Keratinocyte (primary cell): ENCODE measurements at regions not wholly inside any gene's neighbourhood (a gene's known extent, or its start where the extent isn't known, plus 50 kb on each side); places are given as distances from the start of the nearest gene placed in this dataset.
"Not testable (repeated sequence)": the region's sequence is repeated elsewhere in the genome, so short reads cannot be mapped to it uniquely, and the experiment has no call there.

Source experiments
- DNase-seq: peaks from one replicate; pipeline ENCODE4 v3.0.0-alpha.2; 2011; ENCODE audit warnings: low read depth, missing footprints, low spot score
- FAIRE-seq: peaks from 2 replicates; lab custom pipeline; 2011; peaks lifted over from hg19 to GRCh38; lab: Jason Lieb, UNC
- H2AFZ ChIP-seq: 2 replicates; pipeline ENCODE4 v1.6.0; 2012; ENCODE audit warnings: low read length, control low read depth, inconsistent platforms; ENCODE audit not compliant: control insufficient read depth
- H3K27ac ChIP-seq: 2 replicates; pipeline ENCODE4 v1.5.1; 2011; ENCODE audit warnings: low read length; ENCODE audit not compliant: control insufficient read depth, insufficient read depth
- H3K27me3 ChIP-seq: 3 replicates; pipeline ENCODE4 v1.6.0; 2011; ENCODE audit warnings: low read length; ENCODE audit not compliant: control insufficient read depth, insufficient read depth; ENCODE audit errors: extremely low read depth
- H3K36me3 ChIP-seq, 2 experiments: 2 replicates in 1 of 2; 3 replicates in 1 of 2; pipeline ENCODE4 v1.5.1; 2011; ENCODE audit warnings: low read length in 2 of 2, mild to moderate bottlenecking in 1 of 2; ENCODE audit not compliant: control insufficient read depth in 2 of 2, insufficient read depth in 2 of 2; ENCODE audit errors: extremely low read depth in 1 of 2
- H3K4me1 ChIP-seq: 3 replicates; pipeline ENCODE4 v1.5.1; 2011; ENCODE audit warnings: low read length; ENCODE audit not compliant: control insufficient read depth, insufficient read depth; ENCODE audit errors: extremely low read depth
- H3K4me2 ChIP-seq: 3 replicates; pipeline ENCODE4 v1.6.0; 2011; ENCODE audit warnings: low read depth, low read length; ENCODE audit not compliant: control insufficient read depth, insufficient read depth; ENCODE audit errors: extremely low read depth
- H3K4me3 ChIP-seq, 3 experiments: fragments of 200-600 bp in 1 of 3; sonication (generic) in 1 of 3; 2 replicates in 2 of 3; 3 replicates in 1 of 3; pipeline ENCODE4 v1.5.1; 2011 to 2016; ENCODE audit warnings: low read length in 3 of 3, mild to moderate bottlenecking in 3 of 3, control low read depth in 2 of 3, inconsistent platforms in 1 of 3, low read depth in 1 of 3, mixed read lengths in 1 of 3, mixed run types in 1 of 3, moderate library complexity in 1 of 3; ENCODE audit not compliant: control insufficient read depth in 2 of 3, insufficient read depth in 2 of 3; ENCODE audit errors: extremely low read depth in 1 of 3
- H3K79me2 ChIP-seq: 2 replicates; pipeline ENCODE4 v1.6.0; 2012; ENCODE audit warnings: low read length; ENCODE audit not compliant: control insufficient read depth, insufficient read depth
- H3K9ac ChIP-seq: 3 replicates; pipeline ENCODE4 v1.6.0; 2011; ENCODE audit warnings: low read length; ENCODE audit not compliant: control insufficient read depth, insufficient read depth; ENCODE audit errors: extremely low read depth
- H3K9me1 ChIP-seq: 3 replicates; pipeline ENCODE4 v1.6.0; 2011; ENCODE audit warnings: low read length; ENCODE audit not compliant: control insufficient read depth, insufficient read depth; ENCODE audit errors: extremely low read depth
- H3K9me3 ChIP-seq: 2 replicates; pipeline ENCODE4 v1.5.1; 2012; ENCODE audit warnings: low read depth, low read length; ENCODE audit not compliant: control insufficient read depth
- H4K20me1 ChIP-seq: 3 replicates; pipeline ENCODE4 v1.6.0; 2011; ENCODE audit warnings: low read length; ENCODE audit not compliant: control insufficient read depth, insufficient read depth; ENCODE audit errors: extremely low read depth
- EZH2 ChIP-seq: IDR thresholded peaks from one replicate; pipeline ENCODE4 v1.6.1; 2012; ENCODE audit warnings: inconsistent platforms, mild to moderate bottlenecking, low read length, moderate library complexity
- dilution Hi-C: fragments of 300-500 bp; cut with MboI; formaldehyde crosslinking; loops from one replicate; pipeline ENCODE4 v1.7.0; 2020; ENCODE audit warnings: low sequenced_read_pairs; ENCODE audit not compliant: extremely low pct_ligation_motif_present
- TF ChIP-seq, protein P1 (sequence below), 3 experiments: IDR thresholded peaks in 1 of 3; conservative IDR thresholded peaks in 1 of 3; optimal IDR thresholded peaks in 1 of 3; 2 replicates in 2 of 3; 3 replicates in 1 of 3; pipeline versions ENCODE3 to v1.5.1; 2011; ENCODE audit warnings: low read length in 3 of 3, mild to moderate bottlenecking in 3 of 3, moderate library complexity in 2 of 3, control low read depth in 1 of 3, inconsistent platforms in 1 of 3; ENCODE audit not compliant: insufficient read depth in 2 of 3; ENCODE audit errors: extremely low read depth in 1 of 3

DNA sequence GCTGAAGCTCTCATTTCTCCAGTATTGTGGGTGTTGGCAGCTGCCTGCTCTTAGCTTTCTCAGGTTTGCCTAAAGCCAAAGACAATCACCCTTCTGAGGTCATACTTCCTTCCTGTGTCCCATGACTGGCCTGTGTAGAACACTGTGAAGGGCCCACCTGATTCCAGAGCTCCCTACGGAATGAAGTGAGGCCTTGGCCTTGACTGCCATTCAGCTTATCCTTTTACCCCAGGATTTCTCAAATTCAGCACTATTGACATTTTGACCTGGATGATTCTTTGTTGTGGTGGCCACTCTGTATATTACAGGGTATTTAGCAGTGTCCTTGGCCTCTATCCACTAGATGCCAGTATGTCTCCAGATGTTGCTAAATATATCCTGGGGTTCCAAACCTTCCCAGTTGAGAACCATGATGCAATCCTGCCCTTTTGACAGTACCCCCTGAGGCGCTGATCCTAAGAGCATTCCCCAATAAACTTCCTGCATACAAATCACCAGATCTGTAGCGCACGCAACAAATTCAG lies 112.3 kb upstream of the KRR1 start:
- H3K27ac ChIP-seq, result peak overlapping the region; percentile 54
- no peaks in the 10 kb centered on the region for H3K36me3 ChIP-seq
- DNase-seq (peak; percentile 59), FAIRE-seq (peak; percentile 79)
- no peak overlapping the region for H3K9ac ChIP-seq
- no peaks in the 10 kb centered on the region for H3K9me3 ChIP-seq
- no peak overlapping the region for H3K4me2 ChIP-seq
- H3K9me1 ChIP-seq, result no peaks in the 10 kb centered on the region
- H3K79me2 ChIP-seq, result no peaks in the 10 kb centered on the region
- dilution Hi-C loops, result no loop called here
- H3K4me3 ChIP-seq, result no peak overlapping the region
- TF ChIP-seq, protein P1, sequence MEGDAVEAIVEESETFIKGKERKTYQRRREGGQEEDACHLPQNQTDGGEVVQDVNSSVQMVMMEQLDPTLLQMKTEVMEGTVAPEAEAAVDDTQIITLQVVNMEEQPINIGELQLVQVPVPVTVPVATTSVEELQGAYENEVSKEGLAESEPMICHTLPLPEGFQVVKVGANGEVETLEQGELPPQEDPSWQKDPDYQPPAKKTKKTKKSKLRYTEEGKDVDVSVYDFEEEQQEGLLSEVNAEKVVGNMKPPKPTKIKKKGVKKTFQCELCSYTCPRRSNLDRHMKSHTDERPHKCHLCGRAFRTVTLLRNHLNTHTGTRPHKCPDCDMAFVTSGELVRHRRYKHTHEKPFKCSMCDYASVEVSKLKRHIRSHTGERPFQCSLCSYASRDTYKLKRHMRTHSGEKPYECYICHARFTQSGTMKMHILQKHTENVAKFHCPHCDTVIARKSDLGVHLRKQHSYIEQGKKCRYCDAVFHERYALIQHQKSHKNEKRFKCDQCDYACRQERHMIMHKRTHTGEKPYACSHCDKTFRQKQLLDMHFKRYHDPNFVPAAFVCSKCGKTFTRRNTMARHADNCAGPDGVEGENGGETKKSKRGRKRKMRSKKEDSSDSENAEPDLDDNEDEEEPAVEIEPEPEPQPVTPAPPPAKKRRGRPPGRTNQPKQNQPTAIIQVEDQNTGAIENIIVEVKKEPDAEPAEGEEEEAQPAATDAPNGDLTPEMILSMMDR (optimal IDR thresholded peaks at IDR 0.05 in 1 of 3, IDR thresholded peaks at IDR 0.05 in 1 of 3, conservative IDR thresholded peaks at IDR 0.05 in 1 of 3; ENCODE audit: extremely low read depth in 1 of 3, insufficient read depth in 2 of 3, low read length in 3 of 3), result peak; percentile 51 to 62 (median 54)
- TF ChIP-seq EZH2, result no peak
- peak overlapping the region; percentile 2 for H2AFZ ChIP-seq
- H4K20me1 ChIP-seq, result no peaks in the 10 kb centered on the region
- peaks cover 10% of the 10 kb centered on the region for H3K4me1 ChIP-seq
- no peaks in the 10 kb centered on the region for H3K27me3 ChIP-seq

DNA sequence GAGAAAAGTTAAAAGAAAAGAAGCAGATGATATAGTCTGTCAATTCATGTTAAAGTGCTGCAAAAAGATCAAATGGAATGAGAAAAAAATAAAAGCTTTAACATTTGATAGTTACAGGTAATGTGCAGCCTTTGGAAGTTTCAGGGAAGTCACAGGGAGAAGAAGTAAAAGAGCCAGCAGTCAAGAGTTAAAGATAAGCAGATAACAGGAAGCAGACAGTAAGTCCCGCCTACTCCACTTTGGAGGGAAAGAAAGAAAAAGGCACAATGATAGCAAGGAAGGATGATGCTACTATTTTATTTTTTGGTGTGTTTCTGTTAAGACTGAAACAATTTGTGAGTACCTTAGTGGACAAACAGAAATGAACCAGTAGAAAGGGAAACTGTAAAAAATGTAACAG lies 111.1 kb upstream of the KRR1 start:
- DNase-seq (no peak), FAIRE-seq (peak; percentile 9)
- Histone ChIP-seq H3K27me3 (no peaks in the 10 kb centered on the region), H3K4me2 (no peak overlapping the region), H3K9ac (no peak overlapping the region), H2AFZ (peak overlapping the region; percentile 19), H4K20me1 (no peaks in the 10 kb centered on the region), H3K79me2 (no peaks in the 10 kb centered on the region), H3K9me3 (no peaks in the 10 kb centered on the region), H3K9me1 (no peaks in the 10 kb centered on the region), H3K27ac (no peak overlapping the region), H3K4me1 (peaks cover 10% of the 10 kb centered on the region), H3K36me3 (no peaks in the 10 kb centered on the region), H3K4me3 (no peak overlapping the region)
- TF ChIP-seq, protein P1 (optimal IDR thresholded peaks at IDR 0.05 in 1 of 3, IDR thresholded peaks at IDR 0.05 in 1 of 3, conservative IDR thresholded peaks at IDR 0.05 in 1 of 3; ENCODE audit: extremely low read depth in 1 of 3, insufficient read depth in 2 of 3, low read length in 3 of 3), result no peak
- no peak for TF ChIP-seq EZH2
- dilution Hi-C loops, result no loop called here

DNA sequence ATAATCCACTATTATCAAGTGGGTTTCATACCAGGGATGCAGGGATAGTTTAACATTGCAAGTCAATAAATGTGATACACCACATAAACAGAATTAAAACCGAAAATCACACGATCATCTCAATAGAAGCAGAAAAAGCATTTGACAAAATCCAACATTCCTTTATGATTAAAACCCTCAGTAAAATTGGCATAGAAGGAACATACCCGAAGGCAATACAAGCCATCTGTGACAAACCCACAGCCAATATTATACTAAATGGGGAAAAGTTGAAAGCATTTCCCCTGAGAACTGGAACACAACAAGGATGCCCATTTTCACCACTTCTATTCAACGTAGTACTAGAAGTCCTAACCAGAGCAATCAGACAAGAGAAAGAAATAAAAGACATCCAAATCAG lies 103.0 kb upstream of the KRR1 start:
- FAIRE-seq, H3K36me3 ChIP-seq, H3K9me3 ChIP-seq, DNase-seq, H3K27ac ChIP-seq, H3K9me1 ChIP-seq, dilution Hi-C loops, H3K4me1 ChIP-seq, H3K79me2 ChIP-seq, H3K4me3 ChIP-seq, H3K4me2 ChIP-seq, H2AFZ ChIP-seq, H4K20me1 ChIP-seq, H3K9ac ChIP-seq, H3K27me3 ChIP-seq: not testable (repeated sequence)
